Adrenal gland (tissue), 9 donors: ENCODE measurements at regions not wholly inside any gene's neighbourhood (a gene's known extent, or its start where the extent isn't known, plus 50 kb on each side); places are given as distances from the start of the nearest gene placed in this dataset.

Source experiments
- DNase-seq, 7 donors: peaks; one replicate each; pipeline ENCODE4 v3.0.0-alpha.2; 2019 to 2020
- H3K27ac ChIP-seq, 5 donors: fragments of 200-600 bp; sonication (generic) in 4 of 5; 1 replicate in 3 of 5; 2 replicates in 2 of 5; pipeline versions ENCODE4 v1.5.1 to v1.8.0; 2016 to 2020; ENCODE audit warnings: mild to moderate bottlenecking in 1 of 5
- H3K27me3 ChIP-seq: fragments of 200-600 bp; 2 replicates; pipeline ENCODE4 v1.8.0; 2021
- H3K36me3 ChIP-seq, 2 donors: fragments of 200-600 bp; replicated peaks in 1 of 2; 1 replicate in 1 of 2; 2 replicates in 1 of 2; pipeline versions ENCODE4 v1.5.1 to v1.8.0; 2018 to 2022
- H3K4me1 ChIP-seq, 2 donors: fragments of 200-600 bp; replicated peaks in 1 of 2; 1 replicate in 1 of 2; 2 replicates in 1 of 2; pipeline versions ENCODE4 v1.5.1 to v1.8.0; 2018 to 2021
- H3K4me3 ChIP-seq, 4 donors: fragments of 200-600 bp; sonication (generic) in 3 of 4; one replicate each; pipeline ENCODE4 v1.5.1; 2016 to 2018
- H3K9me3 ChIP-seq, 3 donors: fragments of 200-600 bp; sonication (generic) in 1 of 3; replicated peaks in 1 of 3; 1 replicate in 2 of 3; 2 replicates in 1 of 3; pipeline versions ENCODE4 v1.5.1 to v1.8.0; 2016 to 2021
- POLR2A ChIP-seq, 2 donors: fragments of 450-650 bp; IDR thresholded peaks; one replicate each; pipeline ENCODE4 v1.6.1; 2017; ENCODE audit warnings: antibody characterized with exemption in 2 of 2, mild to moderate bottlenecking in 2 of 2, moderate library complexity in 1 of 2
- WGBS, 4 donors: extraction: QIAGEN DNeasy Blood & Tissue Kit in 2 of 4; methylation state at CpG; one replicate each; pipeline versions ENCODE4 v1.1.5 to v1.1.7; 2013 to 2017; 5-methylcytosine and 5-hydroxymethylcytosine counted together
- intact Hi-C, 2 donors: fragments of 100-400 bp; cut with DNase I; formaldehyde crosslinking; loops; one replicate each; pipeline versions ENCODE4 v1.14.1 to v1.15.0; 2022 to 2023
- TF ChIP-seq, protein P1 (sequence below), 6 experiments: fragments of 450-650 bp in 4 of 6; fragments of 200-600 bp in 2 of 6; sonication (generic) in 1 of 6; IDR thresholded peaks; 1 replicate in 5 of 6; 2 replicates in 1 of 6; pipeline versions ENCODE4 v1.5.1 to v1.8.0; 2016 to 2021; ENCODE audit warnings: antibody characterized with exemption in 6 of 6, mild to moderate bottlenecking in 2 of 6, moderate library complexity in 1 of 6
- donor health status: healthy with polysubstance abuse.
- donor health status: Bipolar disorder and iron deficiency.
- donor health status: DM: yes; HTN: yes; CAD: no.
- donor health status: DM: no; HTN: no; CAD: no.
- donor health status: DM: no; HTN: no; CAD: no.

DNA sequence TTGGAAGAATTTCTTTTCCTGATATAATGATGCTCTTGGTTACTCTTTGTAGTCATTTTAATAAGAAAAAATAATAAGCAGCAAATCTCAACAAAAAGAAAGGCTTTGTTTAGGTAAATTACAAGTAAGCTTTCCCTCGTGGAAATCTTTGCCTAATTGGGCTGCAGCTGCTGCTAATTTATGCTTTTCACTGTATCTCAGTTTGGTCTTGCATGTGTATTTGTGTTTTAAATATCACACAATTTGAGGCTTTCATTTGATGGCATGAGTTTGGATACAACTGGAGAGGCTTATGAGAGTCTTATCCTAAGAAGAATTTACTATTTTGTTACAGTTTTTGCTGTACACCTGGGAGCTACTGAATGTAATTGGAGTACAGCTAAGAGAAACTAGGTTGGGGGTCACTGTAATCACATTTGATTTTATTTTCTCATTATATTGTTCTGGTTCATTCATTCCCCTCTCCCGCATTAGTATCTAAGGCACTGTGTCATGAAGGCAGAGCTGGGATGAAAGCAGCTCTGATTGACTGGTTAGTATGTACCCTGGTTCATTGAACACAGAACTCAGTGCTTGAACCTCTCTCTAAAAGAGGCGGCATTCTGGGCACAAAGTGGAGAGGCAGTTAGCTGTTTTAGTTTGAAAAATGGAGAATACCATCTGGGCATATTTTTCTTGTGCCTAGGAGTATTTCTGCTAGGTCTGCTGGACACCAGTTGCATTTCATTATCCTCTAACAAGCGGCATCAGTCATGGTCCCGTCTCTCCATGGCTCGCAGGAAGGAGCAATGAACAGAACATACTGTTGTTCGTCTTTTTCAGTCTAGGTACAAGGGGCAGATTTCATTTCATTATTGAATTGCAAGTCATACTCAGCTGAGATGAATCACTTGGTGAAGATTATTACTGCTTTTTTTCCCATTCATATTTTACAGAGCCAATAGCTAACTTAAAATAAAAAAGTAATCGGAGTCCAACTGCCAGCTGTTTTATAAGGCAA, 118.0 kb upstream of the TMEM260 start:
- TF ChIP-seq POLR2A (IDR thresholded peaks at IDR 0.05): no peak
- TF ChIP-seq, protein P1, sequence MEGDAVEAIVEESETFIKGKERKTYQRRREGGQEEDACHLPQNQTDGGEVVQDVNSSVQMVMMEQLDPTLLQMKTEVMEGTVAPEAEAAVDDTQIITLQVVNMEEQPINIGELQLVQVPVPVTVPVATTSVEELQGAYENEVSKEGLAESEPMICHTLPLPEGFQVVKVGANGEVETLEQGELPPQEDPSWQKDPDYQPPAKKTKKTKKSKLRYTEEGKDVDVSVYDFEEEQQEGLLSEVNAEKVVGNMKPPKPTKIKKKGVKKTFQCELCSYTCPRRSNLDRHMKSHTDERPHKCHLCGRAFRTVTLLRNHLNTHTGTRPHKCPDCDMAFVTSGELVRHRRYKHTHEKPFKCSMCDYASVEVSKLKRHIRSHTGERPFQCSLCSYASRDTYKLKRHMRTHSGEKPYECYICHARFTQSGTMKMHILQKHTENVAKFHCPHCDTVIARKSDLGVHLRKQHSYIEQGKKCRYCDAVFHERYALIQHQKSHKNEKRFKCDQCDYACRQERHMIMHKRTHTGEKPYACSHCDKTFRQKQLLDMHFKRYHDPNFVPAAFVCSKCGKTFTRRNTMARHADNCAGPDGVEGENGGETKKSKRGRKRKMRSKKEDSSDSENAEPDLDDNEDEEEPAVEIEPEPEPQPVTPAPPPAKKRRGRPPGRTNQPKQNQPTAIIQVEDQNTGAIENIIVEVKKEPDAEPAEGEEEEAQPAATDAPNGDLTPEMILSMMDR (IDR thresholded peaks at IDR 0.05): no peak
- Histone ChIP-seq H3K36me3 (no peaks in the 10 kb centered on the region), H3K4me1 (no peaks in the 10 kb centered on the region), H3K9me3 (no peaks in the 10 kb centered on the region), H3K27ac (no peak overlapping the region), H3K27me3 (no peaks in the 10 kb centered on the region), H3K4me3 (no peak overlapping the region)
- intact Hi-C loops: no loop called here
- 74 to 83% (median 78%) methylated on average over 8 of the region's 8 CpGs for WGBS, 4 donors
- no peak for DNase-seq

DNA sequence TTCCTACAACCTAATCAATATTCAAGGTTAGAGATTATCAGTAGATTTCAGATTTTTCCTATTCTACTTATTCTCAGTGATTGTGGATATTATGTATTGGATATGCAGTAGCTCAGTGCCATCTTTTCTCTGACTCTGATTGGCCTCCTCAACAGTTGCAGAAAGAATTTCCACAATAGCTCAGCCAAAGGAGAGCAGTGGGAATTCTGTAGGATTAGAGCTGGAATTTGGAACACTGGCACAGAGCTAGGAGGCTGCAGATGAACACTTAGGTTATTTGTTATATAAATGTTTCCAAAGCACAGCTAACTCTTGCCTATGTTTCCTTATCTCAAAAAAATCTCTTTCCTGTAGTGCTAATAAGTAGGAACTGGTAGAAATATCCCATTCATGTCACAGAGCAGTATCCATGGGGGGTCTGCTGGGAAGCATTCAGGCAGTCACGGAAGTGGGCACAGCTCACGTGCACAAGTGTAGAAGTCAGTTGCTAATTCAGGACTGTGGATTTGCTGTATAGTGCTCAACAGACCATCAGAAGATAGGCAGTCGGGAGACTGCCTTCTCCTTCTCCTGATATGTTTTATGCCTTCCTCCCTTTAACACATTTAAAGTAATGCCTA, 116.2 kb upstream of the TMEM260 start:
- Histone ChIP-seq H3K4me3 (no peak overlapping the region), H3K27ac (no peak overlapping the region), H3K4me1 (no peaks in the 10 kb centered on the region), H3K36me3 (no peaks in the 10 kb centered on the region), H3K9me3 (no peaks in the 10 kb centered on the region), H3K27me3 (no peaks in the 10 kb centered on the region)
- intact Hi-C loops: no loop called here
- TF ChIP-seq, protein P1 (IDR thresholded peaks at IDR 0.05): no peak
- no peak for TF ChIP-seq POLR2A (IDR thresholded peaks at IDR 0.05)
- WGBS, 4 donors: 73 to 89% (median 88%) methylated on average over 3 of the region's 3 CpGs
- DNase-seq: no peak

DNA sequence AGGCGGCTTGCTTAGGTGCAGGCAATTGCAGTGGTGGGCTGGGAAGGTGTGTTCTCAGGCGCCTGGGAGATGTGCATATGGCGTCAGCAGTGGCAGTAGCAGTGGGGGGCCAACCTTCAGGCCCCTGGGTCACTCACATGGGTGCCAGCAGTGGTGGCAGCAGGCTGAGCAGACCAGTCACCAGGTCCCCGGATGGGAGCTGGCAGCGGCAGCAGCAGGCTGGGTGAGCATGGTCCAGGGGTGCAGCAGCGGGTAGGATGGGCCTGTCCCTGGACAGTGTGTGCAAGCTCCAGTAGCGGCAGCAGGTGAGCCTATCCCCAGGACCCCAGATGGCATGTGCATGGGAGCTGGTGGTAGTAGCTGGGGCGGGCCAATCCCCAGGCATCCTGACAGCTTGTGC, 108.5 kb upstream of the TMEM260 start:
- no peaks in the 10 kb centered on the region for H3K4me1 ChIP-seq
- intact Hi-C loops: loop anchor here in 1 of 2 donors (10.0 kb wide), 2 partner anchors 756 to 1026 kb away; partner anchors contain the start of gene TBPL2
- no peak overlapping the region for H3K4me3 ChIP-seq
- DNase-seq: no peak
- H3K27ac ChIP-seq: no peak overlapping the region
- no peaks in the 10 kb centered on the region for H3K9me3 ChIP-seq
- 76 to 100% (median 90%) methylated on average over 2 to 8 of the region's 8 CpGs for WGBS, 4 donors
- no peaks in the 10 kb centered on the region for H3K36me3 ChIP-seq
- no peak for TF ChIP-seq POLR2A (IDR thresholded peaks at IDR 0.05)
- TF ChIP-seq, protein P1 (IDR thresholded peaks at IDR 0.05): no peak
- no peaks in the 10 kb centered on the region for H3K27me3 ChIP-seq

DNA sequence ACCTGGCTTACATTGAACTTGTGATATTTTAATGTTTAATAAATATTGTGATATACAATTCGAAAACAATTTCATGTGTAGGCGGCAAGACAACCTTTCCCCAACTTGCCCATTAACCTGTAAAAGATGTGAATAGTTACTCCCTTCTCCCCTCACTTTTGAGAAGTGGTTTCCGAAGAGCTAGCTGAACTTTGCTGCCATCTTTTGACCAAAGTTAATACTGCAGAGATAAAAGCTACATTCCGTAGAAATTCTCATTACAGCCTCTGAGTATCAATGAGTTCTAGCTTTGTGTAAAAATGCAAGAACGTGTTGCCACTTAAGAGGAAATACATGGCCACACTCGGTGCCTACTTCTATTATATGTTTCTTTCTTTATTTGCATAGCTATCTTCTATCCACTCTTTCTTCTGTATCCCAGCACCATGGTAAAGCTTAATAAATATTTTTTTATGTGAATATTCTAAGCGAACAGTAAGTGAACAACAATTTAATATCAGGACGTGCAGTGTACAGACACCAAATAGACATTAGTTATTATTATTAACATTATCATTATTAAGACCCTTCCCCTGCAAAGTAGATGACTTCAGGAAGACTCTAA, 105.1 kb upstream of the TMEM260 start:
- H3K9me3 ChIP-seq: no peaks in the 10 kb centered on the region
- H3K27ac ChIP-seq: no peak overlapping the region
- no peaks in the 10 kb centered on the region for H3K27me3 ChIP-seq
- DNase-seq: no peak
- no peaks in the 10 kb centered on the region for H3K4me1 ChIP-seq
- no peaks in the 10 kb centered on the region for H3K36me3 ChIP-seq
- 14 to 15% (median 15%) methylated on average over 8 of the region's 8 CpGs for WGBS, 4 donors
- intact Hi-C loops: loop anchor here in 1 of 2 donors (10.0 kb wide), 2 partner anchors 760 to 1030 kb away; partner anchors contain the start of gene TBPL2
- no peak overlapping the region for H3K4me3 ChIP-seq
- no peak for TF ChIP-seq POLR2A (IDR thresholded peaks at IDR 0.05)
- TF ChIP-seq, protein P1 (IDR thresholded peaks at IDR 0.05): peak; percentile 61 to 84 (median 76)
